Stomach (tissue), 8 donors: ENCODE measurements at regions not wholly inside any gene's neighbourhood (a gene's known extent, or its start where the extent isn't known, plus 50 kb on each side); places are given as distances from the start of the nearest gene placed in this dataset.

ENCODE experiments used
- DNase-seq, 2 donors: peaks; one replicate each; pipeline versions ENCODE4 v3.0.0 to v3.0.0-alpha.2; 2013 to 2019
- H3K27ac ChIP-seq, 5 donors: fragments of 200-600 bp in 4 of 5; sonication (generic) in 4 of 5; one replicate each; pipeline ENCODE4 v1.5.1; 2013 to 2019; ENCODE audit warnings: mild to moderate bottlenecking in 1 of 5, moderate library complexity in 1 of 5
- H3K27me3 ChIP-seq, 3 donors: fragments of 200-600 bp; sonication (generic); one replicate each; pipeline ENCODE4 v1.5.1; 2017 to 2019; ENCODE audit warnings: mixed run types in 1 of 3
- H3K36me3 ChIP-seq, 4 donors: fragments of 200-600 bp; sonication (generic); 1 replicate in 3 of 4; 2 replicates in 1 of 4; pipeline ENCODE4 v1.5.1; 2016 to 2019
- H3K4me1 ChIP-seq, 4 donors: fragments of 200-600 bp; sonication (generic); one replicate each; pipeline ENCODE4 v1.5.1; 2016 to 2019
- H3K4me3 ChIP-seq, 4 donors: fragments of 200-600 bp; sonication (generic) in 3 of 4; one replicate each; pipeline ENCODE4 v1.5.1; 2016 to 2019; ENCODE audit warnings: mild to moderate bottlenecking in 1 of 4
- H3K9me3 ChIP-seq, 4 donors: fragments of 200-600 bp; sonication (generic); one replicate each; pipeline ENCODE4 v1.5.1; 2016 to 2019
- EP300 ChIP-seq: sonication (generic); formaldehyde crosslinking; IDR thresholded peaks from one replicate; pipeline ENCODE4 v1.6.1; 2017; ENCODE audit warnings: antibody characterized with exemption
- POLR2A ChIP-seq, 4 donors: fragments of 450-650 bp; IDR thresholded peaks; one replicate each; pipeline ENCODE4 v1.6.1; 2016; ENCODE audit warnings: antibody characterized with exemption in 4 of 4, control low read depth in 2 of 4, mild to moderate bottlenecking in 1 of 4, moderate library complexity in 1 of 4
- POLR2AphosphoS5 ChIP-seq, 3 donors: sonication (generic); formaldehyde crosslinking; IDR thresholded peaks; one replicate each; pipeline ENCODE4 v1.6.1; 2016; ENCODE audit warnings: antibody characterized with exemption in 3 of 3
- WGBS, 5 donors: extraction: QIAGEN DNeasy Blood & Tissue Kit in 3 of 5; methylation state at CpG; one replicate each; pipeline versions ENCODE4 v1.1.5 to v1.1.7; 2013 to 2018; 5-methylcytosine and 5-hydroxymethylcytosine counted together
- intact Hi-C: fragments of 100-400 bp; cut with DNase I; formaldehyde crosslinking; loops from one replicate; pipeline ENCODE4 v1.15.1; 2023; ENCODE audit warnings: low total_unique reads
- TF ChIP-seq, protein P1 (sequence below), 7 experiments: fragments of 450-650 bp in 4 of 7; fragments of 200-600 bp in 3 of 7; sonication (generic) in 3 of 7; IDR thresholded peaks; one replicate each; pipeline ENCODE4 v1.5.1; 2016 to 2019; ENCODE audit warnings: antibody characterized with exemption in 7 of 7, control low read depth in 2 of 7, mild to moderate bottlenecking in 1 of 7
- donor health status: healthy with polysubstance abuse.
- donor health status: Bipolar disorder and iron deficiency.
- donor health status: healthy.

DNA sequence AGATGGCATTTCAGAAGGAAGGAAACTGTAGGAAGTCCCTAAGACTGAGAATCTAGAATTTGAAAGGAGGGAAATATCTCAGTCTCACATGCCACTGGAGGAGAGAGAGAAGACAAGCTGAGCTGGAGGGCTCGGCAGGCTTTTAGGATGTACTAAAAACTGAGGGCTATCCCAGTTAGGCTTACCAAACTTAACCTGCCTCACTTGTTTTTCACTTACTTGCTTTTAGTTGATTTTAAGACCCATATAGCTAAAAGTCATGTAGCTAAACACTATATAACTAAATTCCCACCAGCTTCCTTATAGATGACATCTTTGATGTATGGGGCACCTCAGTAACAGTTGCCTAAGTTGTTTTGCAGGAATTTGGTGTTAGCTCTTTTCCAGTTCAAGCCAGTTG, 288.0 kb downstream of the DOK5 start:
- no peak for TF ChIP-seq EP300
- TF ChIP-seq, protein P1, sequence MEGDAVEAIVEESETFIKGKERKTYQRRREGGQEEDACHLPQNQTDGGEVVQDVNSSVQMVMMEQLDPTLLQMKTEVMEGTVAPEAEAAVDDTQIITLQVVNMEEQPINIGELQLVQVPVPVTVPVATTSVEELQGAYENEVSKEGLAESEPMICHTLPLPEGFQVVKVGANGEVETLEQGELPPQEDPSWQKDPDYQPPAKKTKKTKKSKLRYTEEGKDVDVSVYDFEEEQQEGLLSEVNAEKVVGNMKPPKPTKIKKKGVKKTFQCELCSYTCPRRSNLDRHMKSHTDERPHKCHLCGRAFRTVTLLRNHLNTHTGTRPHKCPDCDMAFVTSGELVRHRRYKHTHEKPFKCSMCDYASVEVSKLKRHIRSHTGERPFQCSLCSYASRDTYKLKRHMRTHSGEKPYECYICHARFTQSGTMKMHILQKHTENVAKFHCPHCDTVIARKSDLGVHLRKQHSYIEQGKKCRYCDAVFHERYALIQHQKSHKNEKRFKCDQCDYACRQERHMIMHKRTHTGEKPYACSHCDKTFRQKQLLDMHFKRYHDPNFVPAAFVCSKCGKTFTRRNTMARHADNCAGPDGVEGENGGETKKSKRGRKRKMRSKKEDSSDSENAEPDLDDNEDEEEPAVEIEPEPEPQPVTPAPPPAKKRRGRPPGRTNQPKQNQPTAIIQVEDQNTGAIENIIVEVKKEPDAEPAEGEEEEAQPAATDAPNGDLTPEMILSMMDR (IDR thresholded peaks at IDR 0.05) = no peak
- no peak for TF ChIP-seq POLR2A (IDR thresholded peaks at IDR 0.05)
- H3K36me3 ChIP-seq = no peaks in the 10 kb centered on the region
- no peak for DNase-seq
- H3K27me3 ChIP-seq = no peaks in the 10 kb centered on the region
- intact Hi-C loops = no loop called here
- no peaks in the 10 kb centered on the region for H3K9me3 ChIP-seq
- no peak overlapping the region for H3K27ac ChIP-seq
- WGBS, 5 donors = 87 to 100% (median 92%) methylated on average over 1 of the region's 1 CpG
- no peaks in the 10 kb centered on the region for H3K4me1 ChIP-seq
- H3K4me3 ChIP-seq = no peak overlapping the region

DNA sequence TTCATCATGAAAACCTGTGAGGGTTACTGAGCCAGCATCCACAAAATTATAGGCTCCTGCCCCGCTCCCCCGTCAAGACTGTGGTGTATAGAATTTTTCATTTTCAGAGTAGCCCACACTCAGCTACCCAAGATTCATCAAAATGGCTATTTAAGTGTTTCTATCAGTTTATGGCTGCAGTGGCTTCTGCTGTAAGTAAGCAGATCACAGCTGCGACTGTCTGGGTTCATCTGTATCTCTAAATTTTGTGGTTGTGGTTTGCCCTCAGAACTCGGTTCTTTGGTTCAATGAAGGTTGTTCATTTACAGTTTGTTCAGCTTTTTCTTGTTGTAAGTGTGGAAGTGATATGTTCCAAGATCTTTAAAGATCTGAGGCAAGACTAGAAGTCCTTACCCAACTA, 284.2 kb downstream of the DOK5 start:
- Histone ChIP-seq H3K9me3 (peaks cover 0 to 7% (median 0%) of the 10 kb centered on the region in 4 donors), H3K4me1 (no peaks in the 10 kb centered on the region), H3K27me3 (no peaks in the 10 kb centered on the region), H3K27ac (no peak overlapping the region), H3K4me3 (no peak overlapping the region), H3K36me3 (no peaks in the 10 kb centered on the region)
- intact Hi-C loops = no loop called here
- TF ChIP-seq, protein P1 (IDR thresholded peaks at IDR 0.05) = no peak
- TF ChIP-seq POLR2A (IDR thresholded peaks at IDR 0.05) (no peak), POLR2AphosphoS5 (IDR thresholded peaks at IDR 0.05) (no peak), EP300 (no peak)
- 75 to 85% (median 80%) methylated on average over 4 of the region's 4 CpGs for WGBS, 5 donors
- no peak for DNase-seq

DNA sequence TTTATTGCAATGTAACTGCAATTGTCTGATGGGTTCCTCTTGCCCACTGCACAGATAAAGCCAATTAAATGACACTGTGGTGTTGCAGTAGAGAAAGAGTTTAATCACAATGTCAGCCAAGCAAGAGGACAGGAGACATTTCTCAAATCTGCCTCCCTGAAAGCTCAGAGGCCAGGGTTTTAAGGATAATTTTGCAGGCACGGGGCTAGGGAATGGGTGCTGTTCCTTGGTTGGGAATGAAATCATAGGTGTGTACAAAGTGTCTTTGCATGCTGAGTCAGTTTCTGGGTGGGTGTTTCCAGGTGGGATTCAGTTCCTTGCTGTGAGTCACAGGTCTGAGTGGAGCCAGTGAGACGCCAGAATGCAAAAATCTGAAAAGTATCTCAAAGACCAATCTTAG, 271.4 kb downstream of the DOK5 start:
- H3K9me3 ChIP-seq = peaks cover 0 to 9% (median 0%) of the 10 kb centered on the region in 4 donors
- no peaks in the 10 kb centered on the region for H3K36me3 ChIP-seq
- no peak overlapping the region for H3K4me3 ChIP-seq
- H3K27ac ChIP-seq = no peak overlapping the region
- intact Hi-C loops = no loop called here
- WGBS, 5 donors = 66 to 88% (median 78%) methylated on average over 2 of the region's 2 CpGs
- DNase-seq = no peak
- H3K4me1 ChIP-seq = no peaks in the 10 kb centered on the region
- H3K27me3 ChIP-seq = no peaks in the 10 kb centered on the region
- TF ChIP-seq, protein P1 (IDR thresholded peaks at IDR 0.05) = no peak
- no peak for TF ChIP-seq EP300
- no peak for TF ChIP-seq POLR2AphosphoS5 (IDR thresholded peaks at IDR 0.05)
- no peak for TF ChIP-seq POLR2A (IDR thresholded peaks at IDR 0.05)

DNA sequence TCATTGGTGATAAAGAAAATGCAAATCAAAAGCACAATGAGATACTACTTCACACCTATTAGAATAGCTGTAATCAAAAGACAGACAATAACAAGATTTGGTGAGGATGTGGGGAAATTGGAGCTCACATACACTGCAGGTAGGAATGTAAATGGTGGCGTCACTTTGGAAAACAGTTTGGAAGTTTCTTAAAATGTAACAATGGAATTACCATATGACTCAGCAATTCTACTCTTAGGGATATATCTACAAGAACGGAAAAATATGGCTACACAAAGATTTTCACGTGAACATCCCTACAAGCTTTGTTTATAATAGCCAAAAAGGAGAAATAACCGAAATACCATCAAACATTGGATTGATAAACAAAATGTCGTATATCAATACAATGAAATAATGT, 270.4 kb downstream of the DOK5 start:
- DNase-seq = no peak
- H3K9me3 ChIP-seq = peaks cover 0 to 9% (median 0%) of the 10 kb centered on the region in 4 donors
- no peaks in the 10 kb centered on the region for H3K27me3 ChIP-seq
- no peak overlapping the region for H3K27ac ChIP-seq
- TF ChIP-seq POLR2A (IDR thresholded peaks at IDR 0.05) (no peak), EP300 (no peak), POLR2AphosphoS5 (IDR thresholded peaks at IDR 0.05) (no peak)
- TF ChIP-seq, protein P1 (IDR thresholded peaks at IDR 0.05) = no peak
- no peaks in the 10 kb centered on the region for H3K4me1 ChIP-seq
- H3K4me3 ChIP-seq = no peak overlapping the region
- WGBS, 5 donors = 79 to 86% (median 86%) methylated on average over 5 of the region's 5 CpGs
- H3K36me3 ChIP-seq = no peaks in the 10 kb centered on the region
- intact Hi-C loops = no loop called here
